ENCODE measurements at regions not wholly inside any gene's neighbourhood (a gene's known extent, or its start where the extent isn't known, plus 50 kb on each side); places are given as distances from the start of the nearest gene placed in this dataset.

DNA sequence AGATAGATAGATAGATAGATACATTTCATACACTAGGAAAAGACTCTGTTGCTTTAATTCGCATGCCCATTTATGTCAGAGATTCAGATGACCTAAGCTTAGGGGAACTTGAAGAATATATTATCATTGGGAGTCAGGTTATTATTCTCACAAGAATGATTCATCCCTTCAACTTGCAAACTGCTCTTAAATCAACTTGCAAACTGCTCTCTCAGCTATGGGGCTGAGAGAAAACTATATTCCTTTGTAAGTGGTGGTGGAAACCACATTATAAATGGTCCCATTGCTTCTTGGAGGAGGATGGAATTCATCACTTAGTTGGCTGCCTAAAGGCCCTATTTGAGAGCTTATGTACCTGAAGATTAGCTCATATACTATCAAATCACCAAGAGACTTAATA, 160.9 kb upstream of the STAC start:
- TF ChIP-seq, protein P1, sequence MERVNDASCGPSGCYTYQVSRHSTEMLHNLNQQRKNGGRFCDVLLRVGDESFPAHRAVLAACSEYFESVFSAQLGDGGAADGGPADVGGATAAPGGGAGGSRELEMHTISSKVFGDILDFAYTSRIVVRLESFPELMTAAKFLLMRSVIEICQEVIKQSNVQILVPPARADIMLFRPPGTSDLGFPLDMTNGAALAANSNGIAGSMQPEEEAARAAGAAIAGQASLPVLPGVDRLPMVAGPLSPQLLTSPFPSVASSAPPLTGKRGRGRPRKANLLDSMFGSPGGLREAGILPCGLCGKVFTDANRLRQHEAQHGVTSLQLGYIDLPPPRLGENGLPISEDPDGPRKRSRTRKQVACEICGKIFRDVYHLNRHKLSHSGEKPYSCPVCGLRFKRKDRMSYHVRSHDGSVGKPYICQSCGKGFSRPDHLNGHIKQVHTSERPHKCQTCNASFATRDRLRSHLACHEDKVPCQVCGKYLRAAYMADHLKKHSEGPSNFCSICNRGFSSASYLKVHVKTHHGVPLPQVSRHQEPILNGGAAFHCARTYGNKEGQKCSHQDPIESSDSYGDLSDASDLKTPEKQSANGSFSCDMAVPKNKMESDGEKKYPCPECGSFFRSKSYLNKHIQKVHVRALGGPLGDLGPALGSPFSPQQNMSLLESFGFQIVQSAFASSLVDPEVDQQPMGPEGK (CRISPR knock-in tag; IDR thresholded peaks at IDR 0.05; ENCODE audit: borderline replicate concordance) = no peak
- TF ChIP-seq OSR1 (CRISPR knock-in tag; IDR thresholded peaks at IDR 0.05) (no peak), ZFP30 (CRISPR knock-in tag; IDR thresholded peaks at IDR 0.05) (no peak), GLIS3 (CRISPR knock-in tag; IDR thresholded peaks at IDR 0.05) (no peak), PPARA (CRISPR knock-in tag; IDR thresholded peaks at IDR 0.05; ENCODE audit: borderline replicate concordance) (no peak), RARB (CRISPR knock-in tag; IDR thresholded peaks at IDR 0.05) (no peak), ISL1 (CRISPR knock-in tag; IDR thresholded peaks at IDR 0.05) (peak; percentile 63), ZNF565 (CRISPR knock-in tag; conservative IDR thresholded peaks at IDR 0.05; ENCODE audit: low read depth) (no peak), CSDC2 (CRISPR knock-in tag; IDR thresholded peaks at IDR 0.05) (no peak), ZNF70 (CRISPR knock-in tag; IDR thresholded peaks at IDR 0.05) (peak; percentile 78), ARNTL (CRISPR knock-in tag; IDR thresholded peaks at IDR 0.05; ENCODE audit: borderline replicate concordance, low read depth) (no peak)
- TF ChIP-seq, protein P2, sequence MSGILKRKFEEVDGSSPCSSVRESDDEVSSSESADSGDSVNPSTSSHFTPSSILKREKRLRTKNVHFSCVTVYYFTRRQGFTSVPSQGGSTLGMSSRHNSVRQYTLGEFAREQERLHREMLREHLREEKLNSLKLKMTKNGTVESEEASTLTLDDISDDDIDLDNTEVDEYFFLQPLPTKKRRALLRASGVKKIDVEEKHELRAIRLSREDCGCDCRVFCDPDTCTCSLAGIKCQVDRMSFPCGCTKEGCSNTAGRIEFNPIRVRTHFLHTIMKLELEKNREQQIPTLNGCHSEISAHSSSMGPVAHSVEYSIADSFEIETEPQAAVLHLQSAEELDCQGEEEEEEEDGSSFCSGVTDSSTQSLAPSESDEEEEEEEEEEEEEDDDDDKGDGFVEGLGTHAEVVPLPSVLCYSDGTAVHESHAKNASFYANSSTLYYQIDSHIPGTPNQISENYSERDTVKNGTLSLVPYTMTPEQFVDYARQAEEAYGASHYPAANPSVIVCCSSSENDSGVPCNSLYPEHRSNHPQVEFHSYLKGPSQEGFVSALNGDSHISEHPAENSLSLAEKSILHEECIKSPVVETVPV (CRISPR knock-in tag; IDR thresholded peaks at IDR 0.05) = no peak
- TF ChIP-seq, protein P3, sequence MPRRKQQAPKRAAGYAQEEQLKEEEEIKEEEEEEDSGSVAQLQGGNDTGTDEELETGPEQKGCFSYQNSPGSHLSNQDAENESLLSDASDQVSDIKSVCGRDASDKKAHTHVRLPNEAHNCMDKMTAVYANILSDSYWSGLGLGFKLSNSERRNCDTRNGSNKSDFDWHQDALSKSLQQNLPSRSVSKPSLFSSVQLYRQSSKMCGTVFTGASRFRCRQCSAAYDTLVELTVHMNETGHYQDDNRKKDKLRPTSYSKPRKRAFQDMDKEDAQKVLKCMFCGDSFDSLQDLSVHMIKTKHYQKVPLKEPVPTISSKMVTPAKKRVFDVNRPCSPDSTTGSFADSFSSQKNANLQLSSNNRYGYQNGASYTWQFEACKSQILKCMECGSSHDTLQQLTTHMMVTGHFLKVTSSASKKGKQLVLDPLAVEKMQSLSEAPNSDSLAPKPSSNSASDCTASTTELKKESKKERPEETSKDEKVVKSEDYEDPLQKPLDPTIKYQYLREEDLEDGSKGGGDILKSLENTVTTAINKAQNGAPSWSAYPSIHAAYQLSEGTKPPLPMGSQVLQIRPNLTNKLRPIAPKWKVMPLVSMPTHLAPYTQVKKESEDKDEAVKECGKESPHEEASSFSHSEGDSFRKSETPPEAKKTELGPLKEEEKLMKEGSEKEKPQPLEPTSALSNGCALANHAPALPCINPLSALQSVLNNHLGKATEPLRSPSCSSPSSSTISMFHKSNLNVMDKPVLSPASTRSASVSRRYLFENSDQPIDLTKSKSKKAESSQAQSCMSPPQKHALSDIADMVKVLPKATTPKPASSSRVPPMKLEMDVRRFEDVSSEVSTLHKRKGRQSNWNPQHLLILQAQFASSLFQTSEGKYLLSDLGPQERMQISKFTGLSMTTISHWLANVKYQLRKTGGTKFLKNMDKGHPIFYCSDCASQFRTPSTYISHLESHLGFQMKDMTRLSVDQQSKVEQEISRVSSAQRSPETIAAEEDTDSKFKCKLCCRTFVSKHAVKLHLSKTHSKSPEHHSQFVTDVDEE (CRISPR knock-in tag; IDR thresholded peaks at IDR 0.05) = no peak
